WERI-Rb-1 (cell line): ENCODE measurements at regions not wholly inside any gene's neighbourhood (a gene's known extent, or its start where the extent isn't known, plus 50 kb on each side); places are given as distances from the start of the nearest gene placed in this dataset.

ENCODE experiments used
- DNase-seq: peaks from one replicate; pipeline ENCODE4 v3.0.0-alpha.2; 2020
- H3K27ac ChIP-seq: fragments of 250-450 bp; sonication (Bioruptor Pico); 2 replicates; pipeline ENCODE4 v1.5.1; 2020; ENCODE audit warnings: mild to moderate bottlenecking, moderate library complexity
- H3K27me3 ChIP-seq: fragments of 250-450 bp; sonication (Bioruptor Pico); 2 replicates; pipeline ENCODE4 v1.5.1; 2021; ENCODE audit warnings: mild to moderate bottlenecking, low read depth, moderate library complexity; ENCODE audit not compliant: insufficient read depth, severe bottlenecking
- H3K36me3 ChIP-seq: fragments of 250-450 bp; sonication (Bioruptor Pico); 2 replicates; pipeline ENCODE4 v1.5.1; 2020; ENCODE audit warnings: mild to moderate bottlenecking, moderate library complexity
- H3K4me3 ChIP-seq: 2 replicates; pipeline ENCODE4 v1.5.1; 2011; ENCODE audit warnings: low read depth, mild to moderate bottlenecking, control low read depth, low read length
- H3K9me3 ChIP-seq: fragments of 250-450 bp; sonication (Bioruptor Pico); 2 replicates; pipeline ENCODE4 v1.5.1; 2021; ENCODE audit warnings: mild to moderate bottlenecking, moderate library complexity; ENCODE audit not compliant: severe bottlenecking
- TF ChIP-seq, protein P1 (sequence below): IDR thresholded peaks from 2 replicates; pipeline ENCODE4 v1.5.1; 2011; ENCODE audit warnings: low read depth, mild to moderate bottlenecking, control low read depth, inconsistent platforms, low read length

DNA sequence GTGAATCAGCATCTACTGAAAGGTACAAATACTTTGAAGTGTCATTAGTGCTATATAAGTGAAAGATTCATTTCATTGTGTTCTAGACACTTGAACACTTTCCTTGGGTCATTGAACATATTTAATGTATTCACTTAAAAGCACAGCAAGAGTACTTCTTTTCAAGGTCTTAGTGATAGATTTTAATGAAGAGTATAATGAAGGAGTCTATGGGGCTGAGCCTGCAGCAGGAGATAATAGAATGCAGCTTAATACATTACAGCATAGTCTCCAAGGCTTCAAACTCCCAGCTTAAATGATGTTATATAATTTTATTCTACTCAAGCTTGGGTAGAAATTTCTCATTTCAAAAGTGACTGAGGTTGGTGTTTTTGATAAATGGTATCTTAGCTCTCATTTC lies 66.1 kb upstream of the VEGFC start:
- TF ChIP-seq, protein P1, sequence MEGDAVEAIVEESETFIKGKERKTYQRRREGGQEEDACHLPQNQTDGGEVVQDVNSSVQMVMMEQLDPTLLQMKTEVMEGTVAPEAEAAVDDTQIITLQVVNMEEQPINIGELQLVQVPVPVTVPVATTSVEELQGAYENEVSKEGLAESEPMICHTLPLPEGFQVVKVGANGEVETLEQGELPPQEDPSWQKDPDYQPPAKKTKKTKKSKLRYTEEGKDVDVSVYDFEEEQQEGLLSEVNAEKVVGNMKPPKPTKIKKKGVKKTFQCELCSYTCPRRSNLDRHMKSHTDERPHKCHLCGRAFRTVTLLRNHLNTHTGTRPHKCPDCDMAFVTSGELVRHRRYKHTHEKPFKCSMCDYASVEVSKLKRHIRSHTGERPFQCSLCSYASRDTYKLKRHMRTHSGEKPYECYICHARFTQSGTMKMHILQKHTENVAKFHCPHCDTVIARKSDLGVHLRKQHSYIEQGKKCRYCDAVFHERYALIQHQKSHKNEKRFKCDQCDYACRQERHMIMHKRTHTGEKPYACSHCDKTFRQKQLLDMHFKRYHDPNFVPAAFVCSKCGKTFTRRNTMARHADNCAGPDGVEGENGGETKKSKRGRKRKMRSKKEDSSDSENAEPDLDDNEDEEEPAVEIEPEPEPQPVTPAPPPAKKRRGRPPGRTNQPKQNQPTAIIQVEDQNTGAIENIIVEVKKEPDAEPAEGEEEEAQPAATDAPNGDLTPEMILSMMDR = no peak
- Histone ChIP-seq H3K27ac (no peak overlapping the region), H3K9me3 (no peaks in the 10 kb centered on the region), H3K4me3 (no peak overlapping the region), H3K36me3 (no peaks in the 10 kb centered on the region), H3K27me3 (no peaks in the 10 kb centered on the region)
- no peak for DNase-seq

DNA sequence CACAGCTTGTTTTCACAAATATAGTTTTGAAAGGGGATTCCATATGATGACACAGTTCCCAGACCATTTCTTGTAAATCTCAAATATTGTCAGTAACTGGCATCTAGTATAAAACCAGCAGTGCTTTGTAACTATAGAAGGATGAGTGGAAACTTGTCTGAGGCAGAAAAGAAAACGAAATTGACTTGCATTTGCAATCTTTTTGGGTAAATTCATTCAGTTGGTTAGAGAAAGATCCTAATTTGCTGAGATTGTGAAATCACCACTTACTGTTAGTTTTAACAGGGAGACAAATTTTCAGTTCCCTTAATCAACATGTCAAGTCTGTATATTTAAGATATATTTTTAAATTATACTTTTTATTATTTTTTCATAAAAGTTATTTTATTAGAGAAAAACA lies 71.5 kb upstream of the VEGFC start:
- no peaks in the 10 kb centered on the region for H3K36me3 ChIP-seq
- DNase-seq = no peak
- no peak overlapping the region for H3K4me3 ChIP-seq
- no peaks in the 10 kb centered on the region for H3K27me3 ChIP-seq
- H3K9me3 ChIP-seq = no peaks in the 10 kb centered on the region
- no peak overlapping the region for H3K27ac ChIP-seq
- TF ChIP-seq, protein P1 = no peak

DNA sequence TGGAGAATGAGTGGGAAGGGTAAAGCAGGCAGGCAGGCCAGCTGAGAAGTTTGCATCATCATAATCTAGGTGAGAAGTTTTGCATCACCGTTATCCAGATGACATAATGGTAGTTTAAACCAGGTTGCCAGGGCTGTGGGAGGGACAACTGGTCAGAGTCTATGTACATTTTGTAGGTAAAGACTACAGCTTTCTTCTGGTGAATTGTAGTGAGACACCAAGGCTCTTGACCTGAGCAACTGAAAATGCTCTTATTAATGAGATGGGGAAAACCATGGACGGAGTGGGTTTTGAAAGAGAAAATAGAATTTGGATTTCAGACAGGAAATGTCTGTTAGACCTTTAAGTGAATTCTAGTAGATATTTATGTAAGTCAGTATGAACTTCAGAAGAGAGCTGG lies 76.0 kb upstream of the VEGFC start:
- TF ChIP-seq, protein P1 = no peak
- H3K27ac ChIP-seq = no peak overlapping the region
- no peaks in the 10 kb centered on the region for H3K36me3 ChIP-seq
- peaks cover 3% of the 10 kb centered on the region for H3K9me3 ChIP-seq
- DNase-seq = no peak
- no peak overlapping the region for H3K4me3 ChIP-seq
- H3K27me3 ChIP-seq = no peaks in the 10 kb centered on the region

DNA sequence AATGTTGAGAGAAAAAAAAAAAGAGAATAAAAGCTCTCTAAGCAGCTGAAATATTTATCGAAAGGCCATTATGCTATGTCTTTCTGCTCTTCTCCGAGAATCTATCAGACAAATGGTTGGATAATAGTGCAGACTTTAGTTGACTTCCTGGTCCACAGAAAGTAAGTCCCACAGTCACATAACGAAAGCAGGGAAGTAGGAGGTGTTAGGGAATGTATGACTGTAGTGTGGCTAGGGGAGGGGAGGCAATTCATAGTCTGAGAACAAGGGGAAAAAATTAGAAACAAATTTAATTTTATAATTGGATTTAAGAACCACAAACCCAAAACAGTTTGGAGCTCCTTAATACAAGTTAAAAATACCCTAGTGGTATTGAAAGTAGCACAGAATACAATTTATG lies 79.7 kb upstream of the VEGFC start:
- TF ChIP-seq, protein P1 = no peak
- H3K4me3 ChIP-seq = no peak overlapping the region
- H3K27me3 ChIP-seq = no peaks in the 10 kb centered on the region
- H3K27ac ChIP-seq = no peak overlapping the region
- H3K36me3 ChIP-seq = no peaks in the 10 kb centered on the region
- DNase-seq = no peak
- peaks cover 3% of the 10 kb centered on the region for H3K9me3 ChIP-seq

DNA sequence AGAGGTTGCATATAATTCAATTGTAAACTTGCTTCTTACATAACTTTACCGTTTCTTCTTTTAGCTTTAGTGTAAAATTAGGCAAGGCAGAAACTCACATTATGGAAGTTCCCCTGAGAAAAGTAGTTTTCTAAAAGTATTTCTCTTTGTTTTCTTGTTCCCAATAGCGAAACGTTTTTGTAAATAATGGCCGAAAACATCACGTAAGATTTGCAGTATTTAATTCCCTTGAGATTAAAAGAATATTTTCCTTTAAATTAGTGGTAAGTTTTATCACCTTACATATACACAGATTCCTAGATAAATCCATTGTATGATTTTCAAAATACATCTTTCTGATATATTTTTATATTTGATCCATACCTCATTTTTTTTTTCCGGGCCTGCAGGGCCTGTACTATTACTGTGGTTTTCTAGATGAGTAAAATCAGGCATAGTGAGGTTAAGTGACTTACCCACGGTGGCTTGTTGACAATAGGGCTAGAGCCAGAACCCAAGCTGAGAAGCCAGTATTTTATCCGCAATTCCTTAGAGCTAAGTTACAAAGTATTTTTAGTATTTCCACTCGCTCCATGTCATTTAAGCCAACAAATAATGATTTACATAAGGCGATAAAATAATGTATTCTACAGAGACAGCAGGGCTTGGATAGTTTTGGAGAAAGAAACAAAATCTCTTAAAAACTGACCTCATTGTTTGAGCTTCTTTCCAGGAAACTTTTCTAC lies 82.2 kb upstream of the VEGFC start:
- TF ChIP-seq, protein P1 = no peak
- DNase-seq = no peak
- Histone ChIP-seq H3K36me3 (no peaks in the 10 kb centered on the region), H3K27ac (no peak overlapping the region), H3K4me3 (no peak overlapping the region), H3K27me3 (no peaks in the 10 kb centered on the region), H3K9me3 (peaks cover 3% of the 10 kb centered on the region)

DNA sequence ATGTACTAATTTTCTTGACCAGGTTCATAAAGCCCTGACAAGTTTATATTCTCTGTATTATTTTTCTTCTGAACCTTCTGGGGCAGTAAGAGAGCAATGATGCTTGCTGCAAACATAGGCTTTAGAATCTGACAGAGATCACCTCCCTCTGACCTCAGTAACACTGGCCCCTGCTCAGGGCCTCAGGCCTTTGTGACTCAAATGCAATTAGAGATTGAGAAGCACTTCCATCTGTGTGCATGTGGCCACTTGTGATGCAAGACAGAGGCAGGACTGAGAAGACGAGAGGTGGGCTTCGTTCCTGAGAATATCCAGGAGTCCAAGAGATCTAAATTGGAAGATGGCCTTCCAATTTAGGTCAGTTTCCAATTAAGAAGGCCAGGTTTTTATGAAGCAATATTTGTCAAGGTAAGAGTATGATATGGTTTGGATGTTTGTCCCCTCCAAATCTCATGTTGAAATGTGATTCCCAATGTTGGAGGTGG lies 82.8 kb upstream of the VEGFC start:
- TF ChIP-seq, protein P1 = no peak

More for the DNA sequence above, 82.8 kb upstream of the VEGFC start:
- H3K27me3 ChIP-seq = no peaks in the 10 kb centered on the region
- no peak for DNase-seq
- H3K36me3 ChIP-seq = no peaks in the 10 kb centered on the region
- no peak overlapping the region for H3K4me3 ChIP-seq
- no peak overlapping the region for H3K27ac ChIP-seq
- H3K9me3 ChIP-seq = no peaks in the 10 kb centered on the region
